IPS-NIHi7 (cell line): ENCODE measurements at regions not wholly inside any gene's neighbourhood (a gene's known extent, or its start where the extent isn't known, plus 50 kb on each side); places are given as distances from the start of the nearest gene placed in this dataset.
"Not testable (repeated sequence)": the region's sequence is repeated elsewhere in the genome, so short reads cannot be mapped to it uniquely, and the experiment has no call there.

Source experiments
- DNase-seq: peaks from one replicate; pipeline ENCODE4 v3.0.0; 2012; ENCODE audit warnings: mixed read lengths; ENCODE audit errors: extremely low spot score

DNA sequence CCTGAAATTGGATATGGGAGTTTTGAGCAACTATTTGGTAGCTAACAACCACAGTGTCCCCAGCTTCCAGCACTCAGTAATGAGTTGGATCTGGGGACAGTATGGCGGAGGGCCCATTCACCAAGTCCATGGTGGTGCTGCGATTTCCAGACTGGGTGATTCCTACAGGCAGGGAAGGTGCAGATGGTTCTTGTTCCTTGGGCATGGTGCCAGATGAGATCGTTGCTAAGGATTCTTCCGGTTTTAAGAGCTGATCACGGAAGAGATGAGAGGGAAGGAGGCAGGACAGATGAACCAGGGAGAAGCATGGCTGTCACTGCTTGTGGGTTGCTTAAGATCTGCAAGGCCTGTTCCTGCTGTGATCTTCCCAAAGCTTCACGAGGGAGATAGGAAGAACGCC lies 380.3 kb downstream of the TCERG1L start:
- DNase-seq = no peak

DNA sequence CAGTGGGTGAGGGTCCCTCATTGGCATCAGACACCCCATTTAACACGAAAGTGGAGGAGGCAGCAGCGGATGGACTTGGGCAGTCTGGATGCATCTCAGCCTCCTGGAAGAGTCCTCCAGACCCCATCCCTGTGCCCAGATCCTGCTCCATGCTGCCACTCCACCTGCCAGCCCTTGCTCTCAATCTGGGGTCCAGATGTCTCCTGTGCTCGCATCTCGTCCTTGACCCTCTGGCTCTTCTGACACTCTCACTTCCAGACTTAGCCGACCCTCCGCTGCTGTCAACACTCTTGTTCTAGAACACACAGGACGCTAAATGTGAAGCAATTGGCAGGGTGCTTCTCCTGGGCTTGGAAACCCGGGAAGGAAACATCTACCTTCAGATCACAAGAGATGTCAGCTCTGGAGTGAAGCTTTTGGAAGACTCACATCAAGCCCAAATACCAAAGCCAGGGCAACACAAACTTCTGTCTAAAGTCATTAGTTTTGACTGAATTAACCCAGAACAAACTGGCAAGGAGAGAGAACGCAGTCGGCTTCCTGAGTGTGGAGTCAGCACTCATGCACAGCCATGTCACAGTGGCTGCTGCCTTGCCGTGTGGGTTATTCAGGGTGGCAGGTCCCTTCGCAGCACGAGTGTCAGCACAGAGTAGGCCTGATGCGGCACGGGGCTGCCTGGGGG lies 379.1 kb downstream of the TCERG1L start:
- DNase-seq = no peak

DNA sequence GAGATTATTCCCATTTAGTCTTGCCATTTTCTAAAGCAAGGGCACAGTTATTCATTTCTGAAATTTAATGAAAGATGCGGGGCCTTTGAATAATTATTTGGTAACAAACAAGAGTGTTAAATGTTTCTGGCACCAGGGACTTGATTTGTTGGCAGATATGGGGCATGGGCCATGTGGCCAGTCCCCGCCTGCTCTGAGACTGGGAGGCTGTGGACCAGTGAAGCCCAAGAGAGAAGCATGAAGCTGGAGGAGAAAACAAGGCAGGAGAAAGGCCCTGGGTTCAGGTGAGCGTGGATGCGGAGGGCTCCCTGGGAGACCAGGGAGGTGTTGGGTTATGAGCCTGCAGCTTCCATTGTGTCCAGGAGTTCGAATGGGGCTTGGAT lies 378.5 kb downstream of the TCERG1L start:
- no peak for DNase-seq

DNA sequence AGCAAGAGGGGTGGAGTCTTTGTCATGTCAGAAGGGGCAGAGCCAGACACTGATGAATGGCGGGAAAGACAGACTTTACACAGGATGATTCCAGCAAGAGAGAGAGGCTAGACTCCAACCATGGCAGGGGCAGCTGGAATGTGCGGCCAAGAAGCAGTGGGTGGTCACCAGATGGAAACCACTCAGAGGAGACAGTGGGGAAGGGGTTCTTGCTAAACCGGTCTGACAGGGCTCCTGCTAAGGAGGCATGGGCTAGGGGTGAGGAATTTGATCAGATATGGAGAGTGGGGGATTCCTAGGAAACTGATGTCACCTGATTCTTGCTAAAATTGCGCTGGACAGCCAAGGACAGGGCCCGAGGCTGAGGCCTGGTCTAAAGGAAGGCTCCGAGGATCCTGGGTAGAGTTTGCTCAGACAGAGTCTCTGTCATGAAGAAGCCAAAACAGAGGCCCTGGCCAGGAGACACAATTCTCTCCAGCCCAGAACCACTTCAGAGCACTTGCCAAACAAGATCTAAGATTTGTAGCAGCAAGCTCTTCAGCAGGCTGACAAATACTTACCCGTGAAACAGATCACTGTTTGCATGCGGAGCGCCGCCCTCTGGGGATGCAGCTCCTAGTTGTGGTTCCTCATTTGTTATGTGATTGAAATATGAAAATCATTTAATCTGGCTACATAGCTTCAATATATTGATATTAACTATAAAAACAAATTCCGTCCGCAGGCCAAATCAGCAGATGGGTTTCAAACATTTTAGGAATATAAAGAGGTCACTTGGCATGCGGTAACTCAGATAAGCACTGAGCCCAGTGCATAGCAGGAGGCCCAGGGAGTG lies 377.0 kb downstream of the TCERG1L start:
- DNase-seq = no peak

DNA sequence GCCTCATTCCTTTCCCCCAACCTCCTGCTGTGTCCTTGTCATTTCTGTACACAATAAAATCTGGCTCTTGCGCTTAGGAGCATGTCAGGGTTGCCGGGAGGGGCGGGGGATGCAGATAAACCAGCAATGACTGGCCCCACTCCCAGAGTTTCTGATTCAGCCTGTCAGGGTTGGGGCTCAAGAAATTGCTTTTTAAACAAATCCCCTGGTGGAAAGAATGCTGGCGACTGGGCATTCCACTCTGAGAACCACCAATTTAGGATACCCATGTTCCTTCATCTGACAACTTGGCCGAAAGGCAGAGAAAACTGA lies 376.4 kb downstream of the TCERG1L start:
- DNase-seq = no peak

DNA sequence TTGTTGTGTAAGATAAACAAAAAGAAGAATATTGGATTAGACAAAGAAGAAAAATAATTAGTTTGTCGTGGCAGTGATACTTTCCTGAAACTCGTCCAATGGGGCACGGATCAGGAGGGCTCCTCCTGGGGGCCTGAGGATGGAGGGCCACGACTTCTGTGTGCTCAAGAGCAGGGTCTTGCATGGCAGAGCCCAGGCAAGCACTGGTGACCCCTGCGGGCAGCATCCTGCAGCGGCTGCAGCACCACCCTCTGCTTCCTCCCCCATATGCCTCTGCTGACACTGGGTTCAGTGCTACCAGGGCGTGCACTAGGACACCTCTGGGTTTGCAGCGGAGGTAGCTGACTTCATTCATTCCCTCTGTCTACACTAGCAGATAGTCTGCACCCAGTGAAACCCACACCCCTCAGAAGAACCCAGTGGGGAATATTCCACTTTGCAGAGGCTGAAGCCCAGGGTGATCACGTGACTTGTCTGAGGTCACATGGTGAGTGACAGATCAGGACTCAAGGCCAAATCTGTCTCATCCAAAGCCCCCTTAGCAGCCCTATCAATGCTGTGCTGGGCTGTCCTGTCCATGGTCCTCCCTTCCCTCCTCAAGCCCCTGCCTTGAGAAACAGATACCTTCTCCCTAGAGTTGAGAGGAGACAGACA lies 375.5 kb downstream of the TCERG1L start:
- no peak for DNase-seq

DNA sequence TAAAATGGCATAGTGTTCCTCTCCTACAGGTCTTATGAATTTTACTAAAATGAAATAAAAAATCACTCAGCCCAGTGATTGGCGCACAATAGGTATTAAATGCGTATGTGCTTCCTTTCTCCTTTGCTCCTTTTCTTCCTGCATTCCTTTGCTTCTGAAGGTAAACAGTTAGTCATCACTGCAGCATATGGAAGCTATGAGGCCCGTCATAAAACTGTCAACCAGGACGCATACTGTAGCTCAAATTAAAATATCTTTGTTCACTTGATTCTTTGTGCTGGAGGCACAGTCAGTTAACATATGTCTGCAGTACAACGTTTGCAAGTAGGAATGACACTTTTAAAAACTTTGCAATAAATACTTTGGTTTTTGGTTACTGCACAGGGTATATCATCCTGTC lies 374.7 kb downstream of the TCERG1L start:
- no peak for DNase-seq

DNA sequence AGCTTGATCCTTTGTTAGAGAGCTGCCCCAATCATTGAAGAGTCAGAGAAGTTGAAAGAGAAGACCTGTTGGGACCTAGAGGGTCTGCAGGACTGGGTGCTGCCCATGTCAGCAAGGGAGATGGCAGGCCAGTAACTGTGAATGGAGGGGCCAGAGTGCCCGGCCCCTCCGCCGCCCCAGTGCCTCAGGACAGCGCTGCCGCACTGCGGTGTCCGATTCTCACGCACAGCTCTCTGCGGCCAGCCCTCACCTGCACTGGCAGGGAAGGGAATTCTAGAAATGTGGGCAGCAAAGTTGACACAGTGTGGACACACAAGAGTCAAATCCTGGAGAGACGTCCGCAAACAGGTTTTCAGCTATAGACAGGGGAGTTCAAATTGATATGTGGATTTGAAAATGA lies 373.5 kb downstream of the TCERG1L start:
- no peak for DNase-seq

DNA sequence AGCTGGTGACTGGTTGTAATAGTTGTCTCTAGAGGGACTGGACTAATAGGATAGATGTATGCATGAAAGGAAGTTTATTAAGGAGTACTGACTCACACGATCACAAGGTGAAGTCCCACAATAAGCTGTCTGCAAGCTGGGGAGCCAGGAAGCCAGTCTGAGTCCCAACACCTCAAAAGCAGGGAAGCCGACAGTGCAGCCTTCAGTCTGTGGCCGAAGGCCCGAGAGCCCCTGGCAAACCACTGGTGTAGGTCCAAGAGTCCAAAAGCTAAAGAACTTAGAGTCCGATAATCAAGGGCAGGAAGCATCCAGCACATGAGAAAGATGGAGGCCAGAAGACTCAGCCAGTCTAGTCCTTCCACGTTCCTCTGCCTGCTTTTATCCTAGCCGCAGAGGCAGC lies 372.6 kb downstream of the TCERG1L start:
- DNase-seq = not testable (repeated sequence)

DNA sequence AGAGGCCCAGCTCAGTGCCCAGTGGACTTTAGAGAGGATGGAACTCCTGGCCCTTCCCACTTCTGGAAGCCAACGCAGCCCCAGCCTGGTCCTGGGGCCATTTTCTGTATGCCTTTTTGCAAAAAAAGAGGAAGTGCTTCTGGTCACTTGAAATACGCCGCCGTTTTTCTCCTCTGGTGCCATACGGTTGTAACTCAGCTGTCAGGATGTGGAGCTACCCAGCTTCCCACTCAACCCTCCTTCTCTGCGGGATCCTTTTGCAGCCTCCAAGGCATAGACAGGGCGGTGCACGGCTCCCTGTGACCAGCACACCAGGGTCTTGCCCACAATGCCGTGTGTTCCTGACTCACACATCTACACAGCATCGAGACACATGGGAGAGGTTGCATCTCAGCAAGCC lies 369.6 kb downstream of the TCERG1L start:
- no peak for DNase-seq

DNA sequence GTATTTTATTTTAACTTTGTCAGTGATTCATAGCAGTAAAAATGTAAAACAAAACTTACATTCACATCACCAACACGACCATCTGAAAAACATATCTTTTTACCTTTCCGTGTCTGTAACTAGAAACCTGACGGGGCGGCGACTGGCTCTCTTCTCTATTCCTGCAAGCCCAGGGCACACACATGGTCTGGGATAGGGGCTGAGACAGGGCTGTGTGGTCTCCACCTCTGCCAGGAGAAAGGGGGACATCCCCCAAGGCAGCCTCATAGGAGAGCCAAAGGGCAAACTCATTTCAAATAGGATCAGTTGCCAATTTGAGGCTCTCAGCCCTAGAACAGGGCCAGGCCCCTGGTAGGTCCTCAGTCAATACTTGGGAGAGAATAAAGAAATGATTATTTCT lies 359.4 kb downstream of the TCERG1L start:
- no peak for DNase-seq

DNA sequence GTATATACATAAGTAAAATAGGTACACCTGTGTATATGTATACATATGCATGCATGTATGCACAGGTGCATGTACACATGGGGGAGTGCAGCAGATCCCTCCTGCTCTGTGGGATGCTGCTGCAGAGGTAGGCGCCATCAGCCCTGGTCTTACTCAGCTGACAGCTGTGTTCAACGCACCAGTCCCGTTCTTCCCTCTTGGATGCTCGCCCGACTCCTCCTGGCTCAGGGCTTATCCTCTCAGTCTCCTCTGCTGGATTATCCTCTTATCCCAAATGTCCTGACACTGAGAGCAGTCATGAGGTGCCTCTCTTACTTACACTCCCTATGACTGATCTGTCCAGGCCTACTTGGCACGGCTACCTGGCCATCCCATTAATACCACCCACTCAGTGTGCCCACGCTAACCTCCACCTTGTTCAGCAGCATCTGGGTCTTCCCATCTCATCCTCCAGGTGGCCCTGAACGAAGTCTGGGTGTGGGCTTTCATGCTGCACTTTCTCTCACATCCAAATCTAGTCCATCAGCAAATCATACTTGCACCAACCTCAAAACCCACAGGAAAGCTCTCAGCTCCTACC lies 357.1 kb downstream of the TCERG1L start:
- DNase-seq = no peak

DNA sequence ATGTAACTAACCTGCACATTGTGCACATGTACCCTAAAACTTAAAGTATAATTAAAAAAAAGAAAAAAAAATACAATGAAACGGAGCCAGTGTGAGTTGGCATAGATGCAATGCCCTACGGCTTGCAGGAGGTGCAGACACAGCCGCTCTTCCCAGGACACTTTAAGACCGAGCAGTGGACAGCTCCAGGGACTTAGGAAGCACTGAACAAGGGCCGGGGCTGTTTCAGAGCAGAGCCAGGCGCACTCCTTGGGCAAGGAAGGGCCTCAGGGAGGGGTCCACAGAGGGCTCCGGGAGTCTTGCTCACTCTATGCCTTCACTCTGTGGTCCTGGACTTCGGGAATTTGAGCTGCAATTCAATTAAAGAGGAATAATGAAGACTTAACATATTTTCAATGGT lies 355.3 kb downstream of the TCERG1L start:
- DNase-seq = no peak

DNA sequence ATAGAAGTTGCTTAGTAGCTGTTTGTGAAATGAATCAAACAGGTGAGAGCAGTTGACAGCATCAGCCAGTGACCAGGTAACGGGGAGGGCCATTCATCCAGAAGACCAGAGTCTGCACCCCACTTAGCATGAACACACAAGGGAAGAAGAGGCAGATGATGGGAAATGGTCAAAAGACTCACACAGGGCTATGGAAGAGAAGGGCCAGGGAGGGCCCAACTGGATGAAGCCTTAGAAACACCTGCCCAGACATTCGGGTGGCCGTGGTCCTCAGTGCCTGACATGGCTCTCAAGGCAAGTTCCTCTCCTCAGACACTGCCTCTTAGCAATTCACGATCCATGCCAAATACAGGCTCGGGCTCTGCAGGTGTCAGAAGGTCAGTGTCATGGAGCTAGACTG lies 354.1 kb downstream of the TCERG1L start:
- no peak for DNase-seq

DNA sequence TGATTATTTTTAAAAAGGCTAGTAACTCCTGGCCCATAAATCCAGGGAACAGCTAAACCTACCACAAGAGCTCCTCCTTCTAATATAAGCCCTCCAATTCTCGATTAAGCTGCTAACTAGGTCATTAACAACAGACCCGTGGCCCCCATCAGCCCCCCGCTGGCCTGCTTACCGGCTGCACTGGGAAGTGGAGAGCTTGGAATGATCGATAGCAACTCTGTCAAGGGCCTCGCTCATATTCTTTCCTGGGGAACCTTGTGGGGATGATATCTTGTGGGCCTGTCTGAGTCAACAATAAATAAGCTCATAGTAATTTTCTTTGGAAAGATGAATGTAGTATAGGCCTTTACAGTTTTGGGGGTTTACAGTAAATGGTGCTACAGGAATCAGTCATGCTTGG lies 353.5 kb downstream of the TCERG1L start:
- DNase-seq = no peak

DNA sequence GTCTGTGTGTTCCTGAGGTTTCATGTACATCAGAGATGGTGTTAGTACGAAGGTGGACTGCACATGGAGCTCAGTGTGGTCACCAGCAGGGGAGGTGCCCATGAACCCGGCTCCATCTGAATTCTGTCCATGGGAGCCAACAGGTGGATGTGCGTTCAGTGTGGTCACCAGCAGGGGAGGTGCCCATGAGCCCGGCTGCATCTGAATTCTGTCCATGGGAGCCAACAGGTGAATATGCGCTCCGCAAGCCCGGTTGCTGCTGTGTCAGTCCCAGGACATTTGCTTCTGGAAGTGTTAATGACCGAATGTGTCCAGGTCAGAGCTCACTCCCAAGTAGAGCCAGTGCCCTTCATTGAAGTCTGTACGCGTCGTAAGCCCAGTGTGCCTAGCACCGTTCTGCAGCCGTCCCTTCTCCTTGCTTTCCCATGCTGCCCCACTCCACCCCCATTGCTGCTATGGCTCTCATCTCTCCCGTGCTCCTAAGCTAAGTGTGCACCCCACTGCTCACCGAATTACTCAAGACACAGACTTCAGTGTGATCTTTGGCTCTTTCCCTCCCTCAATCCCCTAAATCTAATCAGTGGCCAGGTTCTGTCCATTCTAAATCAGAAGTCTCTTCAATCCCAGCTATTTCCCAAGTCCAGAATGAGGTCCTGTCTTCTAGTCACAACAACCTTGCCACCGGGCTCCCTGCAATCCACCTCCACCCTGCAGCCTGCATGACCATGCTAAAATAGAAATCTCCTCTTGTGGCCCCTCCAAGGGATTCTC lies 352.4 kb downstream of the TCERG1L start:
- no peak for DNase-seq

DNA sequence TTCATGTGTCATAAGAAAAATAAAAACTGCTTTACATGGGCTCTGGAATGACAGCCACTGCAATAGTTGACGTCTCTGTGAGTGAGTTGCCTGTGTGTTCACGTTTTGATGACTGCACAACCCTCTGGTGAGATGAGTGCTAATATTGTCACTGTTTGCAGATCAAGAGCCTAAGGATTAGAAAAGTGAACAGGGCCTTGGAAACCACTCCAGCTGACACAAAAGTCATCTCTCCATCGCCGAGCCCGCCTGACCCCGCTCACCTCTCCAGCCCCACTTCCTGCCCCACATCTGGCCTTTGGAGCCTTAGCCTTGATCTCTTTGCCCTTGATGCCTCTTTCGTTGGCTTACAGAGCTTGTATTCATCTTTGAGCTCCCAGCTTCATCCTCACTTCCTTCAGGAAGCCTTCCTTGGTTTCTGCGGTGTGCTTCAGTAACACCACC lies 351.7 kb downstream of the TCERG1L start:
- DNase-seq = no peak

DNA sequence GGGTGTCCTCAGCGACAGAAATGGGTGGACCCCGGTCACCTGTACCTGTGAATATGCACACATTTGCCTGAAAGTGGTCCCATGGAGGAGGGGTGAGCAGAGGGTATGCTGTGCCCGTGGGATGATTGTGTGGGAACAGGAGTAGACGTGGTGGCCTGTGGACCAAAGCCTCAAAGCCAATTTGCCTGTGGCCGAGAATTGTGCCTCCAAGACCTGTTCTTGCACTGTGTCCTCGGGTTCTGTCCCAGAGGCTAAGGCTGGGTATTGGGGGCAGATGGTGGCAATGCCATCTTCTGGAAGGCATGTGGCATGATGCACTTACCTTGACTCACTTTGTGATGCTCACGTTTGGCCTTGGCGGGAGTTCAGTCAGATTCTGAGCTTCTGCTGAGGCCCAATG lies 351.0 kb downstream of the TCERG1L start:
- no peak for DNase-seq

DNA sequence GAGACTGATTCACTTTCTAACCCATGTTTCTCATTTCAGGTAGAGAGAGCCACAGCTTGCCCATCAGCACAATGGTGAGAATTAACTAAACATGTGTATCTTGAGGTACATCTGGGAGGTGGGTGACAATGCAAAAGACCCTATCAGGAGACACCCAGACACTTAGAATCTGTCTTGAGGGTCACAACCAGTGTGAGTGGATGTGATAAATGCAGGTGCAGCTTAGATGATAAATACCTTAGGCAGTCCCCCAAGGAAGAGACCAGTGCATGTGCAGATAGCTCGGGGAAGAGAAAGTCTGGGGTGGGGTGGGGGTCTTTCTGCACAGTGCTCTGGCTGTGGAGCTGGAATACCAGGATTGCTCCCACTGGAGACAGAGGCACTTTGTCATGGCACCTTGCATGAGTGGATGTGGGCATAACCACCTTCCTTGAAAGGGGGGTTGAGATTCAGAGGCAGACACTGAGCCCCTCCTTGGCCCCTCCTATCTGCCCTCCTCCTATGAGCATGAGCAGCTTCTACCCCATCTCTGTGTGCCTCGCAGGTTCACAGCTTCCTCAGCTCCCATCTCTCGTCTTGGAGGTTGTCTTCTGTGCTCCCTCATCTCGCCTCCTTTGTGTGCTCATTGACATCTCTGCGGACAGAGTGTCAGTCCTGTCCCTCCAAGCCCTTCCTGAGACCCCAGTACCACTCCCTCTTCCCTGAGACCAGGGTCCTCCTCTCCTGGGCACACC lies 349.8 kb downstream of the TCERG1L start:
- DNase-seq = no peak

DNA sequence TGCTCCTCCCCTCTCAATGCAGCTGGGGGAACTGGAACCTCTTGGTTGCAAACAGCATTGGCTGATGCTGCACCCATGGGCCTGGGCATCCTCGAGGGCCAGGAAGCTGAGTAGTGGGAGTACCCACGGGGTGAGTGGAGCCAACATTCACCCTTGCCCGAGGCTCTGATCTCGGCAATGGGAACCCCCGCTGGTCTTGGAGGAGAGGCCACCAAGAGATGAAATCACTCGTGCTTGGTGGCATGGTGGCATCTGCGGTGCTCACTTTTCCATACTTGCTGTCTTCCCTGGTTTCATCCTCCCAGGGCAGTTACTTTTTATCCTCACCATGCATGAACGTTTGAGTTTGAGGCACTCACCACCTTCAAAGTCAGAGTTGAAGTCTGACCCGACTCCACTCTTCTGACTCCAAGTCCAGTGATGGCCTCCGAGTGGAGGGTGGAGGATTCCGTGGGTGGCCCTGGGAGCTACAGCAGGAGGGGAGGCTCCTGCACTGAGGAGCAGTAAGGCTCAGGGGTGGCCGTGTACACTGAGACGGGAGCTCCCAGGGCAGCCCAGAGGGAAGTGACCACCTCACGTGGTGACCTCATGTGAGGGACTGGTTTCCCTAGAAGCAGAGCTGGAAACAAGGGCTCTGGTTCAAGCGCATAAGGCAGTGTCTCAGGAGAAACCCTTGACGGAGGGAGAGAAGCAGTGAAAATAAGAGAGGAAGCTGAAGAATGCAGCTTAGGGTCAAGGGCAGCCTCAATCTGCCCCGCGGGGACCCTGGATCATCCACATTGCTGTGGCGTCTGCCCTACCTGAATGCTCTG lies 349.1 kb downstream of the TCERG1L start:
- DNase-seq = no peak

DNA sequence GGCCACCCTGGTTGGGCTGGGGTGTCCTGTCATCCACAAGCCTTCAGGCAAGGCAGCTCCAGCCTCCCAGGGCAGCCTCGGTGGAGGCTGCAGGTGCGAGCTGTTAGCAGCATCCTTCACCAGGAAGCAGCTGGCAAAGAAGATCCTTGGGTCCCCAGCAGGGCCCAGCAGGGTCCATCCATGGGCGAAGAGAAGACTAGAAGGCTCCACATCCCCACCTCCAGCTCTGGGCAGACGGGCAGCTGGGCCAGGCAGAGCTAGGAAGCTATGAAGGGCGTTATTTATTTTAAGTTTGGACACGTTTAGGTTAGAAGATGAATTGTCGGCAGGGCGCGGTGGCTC lies 348.5 kb downstream of the TCERG1L start:
- DNase-seq = no peak
